ENCODE measurements at regions not wholly inside any gene's neighbourhood (a gene's known extent, or its start where the extent isn't known, plus 50 kb on each side); places are given as distances from the start of the nearest gene placed in this dataset.
"Not testable (repeated sequence)": the region's sequence is repeated elsewhere in the genome, so short reads cannot be mapped to it uniquely, and the experiment has no call there.

DNA sequence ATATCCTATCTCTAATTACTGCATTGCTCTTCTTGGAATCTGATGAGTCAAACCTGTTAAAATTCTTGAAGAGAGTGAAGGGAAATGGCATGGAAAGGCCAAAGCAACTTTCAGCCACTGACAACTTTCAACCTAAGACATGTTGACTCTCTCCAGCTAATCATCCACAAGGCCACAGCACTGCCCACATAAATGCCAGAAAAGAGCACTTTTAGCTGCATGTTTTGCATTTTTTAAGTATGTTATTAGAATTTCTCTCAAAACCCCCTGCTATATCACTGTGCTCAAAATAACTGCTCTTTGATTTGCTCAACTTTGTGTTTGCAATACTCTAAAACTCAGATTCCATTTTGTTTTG is 352.5 kb downstream of the ADGRL2 start:
- no peak for DNase-seq (ENCODE audit: low read depth in 2 of 2)

DNA sequence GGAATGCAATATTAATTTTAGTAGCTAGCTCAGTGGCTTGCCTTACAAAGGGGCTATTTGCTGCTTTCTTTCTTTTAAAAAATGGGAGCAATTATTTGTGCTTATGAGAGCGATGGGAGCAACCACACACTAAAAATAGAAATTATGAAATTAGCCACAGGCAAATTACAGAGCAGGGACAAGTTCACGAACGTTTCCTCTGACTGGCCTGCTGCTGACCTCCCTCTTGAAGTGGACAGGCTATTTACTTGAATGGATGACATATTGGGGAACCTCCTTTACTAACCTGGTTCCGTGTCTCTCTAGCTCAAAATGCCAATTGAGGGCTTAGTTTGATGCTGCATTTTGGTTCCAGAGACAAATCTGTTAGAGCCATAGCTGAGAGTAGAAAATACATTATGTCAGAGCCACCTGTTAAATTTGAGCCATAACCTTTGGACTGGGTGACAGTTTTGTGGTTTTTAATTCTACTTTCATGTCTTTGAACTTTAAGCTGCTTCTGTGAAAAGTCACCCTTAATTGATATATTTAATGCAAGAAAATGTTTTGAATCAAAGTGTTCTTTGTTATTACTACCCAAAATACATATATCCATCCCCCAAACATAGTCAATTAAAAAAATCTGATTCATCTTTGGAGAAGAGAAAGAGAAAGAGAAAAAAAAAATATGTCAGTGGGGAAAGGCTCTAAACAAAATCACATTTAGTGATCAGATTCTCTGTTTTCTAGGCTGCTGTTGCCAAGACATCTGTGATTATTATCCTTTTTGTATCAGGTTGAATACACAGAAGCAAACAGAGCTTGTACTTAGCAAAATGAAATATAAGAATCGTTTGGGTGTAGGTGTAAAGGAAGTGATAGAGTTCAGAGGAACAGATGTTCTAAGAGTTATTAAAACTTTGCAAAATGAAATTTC is 351.9 kb downstream of the ADGRL2 start:
- no peak for DNase-seq (ENCODE audit: low read depth in 2 of 2)

DNA sequence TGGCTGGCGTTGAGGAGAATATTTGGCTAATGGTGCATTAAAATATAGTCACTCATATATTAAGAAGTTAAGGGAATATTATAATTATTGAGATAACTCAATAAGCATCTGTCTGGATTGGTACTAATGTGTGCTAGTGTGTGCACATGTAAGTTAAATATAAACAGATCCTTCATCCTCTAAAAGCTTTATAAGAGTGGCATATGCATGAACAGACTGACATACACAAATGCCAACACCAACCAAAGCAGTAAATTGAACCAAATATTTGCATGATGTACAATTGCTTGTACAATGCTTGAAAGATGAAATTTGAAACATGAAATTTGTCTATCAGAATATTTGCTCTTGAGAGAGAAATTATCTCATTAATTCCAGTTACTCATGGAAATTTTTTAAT is 344.9 kb downstream of the ADGRL2 start:
- no peak for DNase-seq (ENCODE audit: low read depth in 2 of 2)

DNA sequence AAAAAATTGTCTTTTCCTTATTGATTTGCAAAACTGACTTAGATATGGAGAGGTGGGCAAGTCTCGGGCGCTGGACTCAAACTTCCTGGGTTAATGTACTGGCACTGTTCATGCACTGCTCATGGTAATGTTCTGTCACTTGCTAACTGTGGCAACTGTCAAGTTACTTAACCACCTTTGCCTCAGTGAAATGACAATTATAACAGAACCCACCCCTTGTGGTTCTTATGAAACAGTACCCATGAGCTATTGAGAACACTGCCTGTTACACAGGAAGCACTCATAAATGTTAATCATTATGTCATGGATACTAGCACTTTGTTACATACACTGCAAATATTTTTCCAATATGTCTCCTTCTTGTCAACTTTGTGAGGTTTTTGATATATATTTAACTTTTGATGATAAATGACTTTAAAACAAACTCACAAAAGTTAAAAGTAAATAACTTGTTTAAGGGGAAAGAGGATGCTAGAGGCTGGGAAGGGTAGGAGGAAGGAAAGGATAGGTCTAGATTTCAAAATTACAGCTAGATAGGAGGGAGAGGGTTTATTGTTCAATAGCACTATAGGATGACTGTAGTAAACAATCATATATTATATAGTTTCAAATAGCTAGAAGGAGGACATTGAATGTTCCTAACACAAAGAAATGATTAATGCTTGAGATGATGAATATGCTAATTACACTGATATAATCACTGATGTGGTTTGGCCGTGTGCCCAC is 342.5 kb downstream of the ADGRL2 start:
- DNase-seq (ENCODE audit: low read depth in 2 of 2), result no peak

DNA sequence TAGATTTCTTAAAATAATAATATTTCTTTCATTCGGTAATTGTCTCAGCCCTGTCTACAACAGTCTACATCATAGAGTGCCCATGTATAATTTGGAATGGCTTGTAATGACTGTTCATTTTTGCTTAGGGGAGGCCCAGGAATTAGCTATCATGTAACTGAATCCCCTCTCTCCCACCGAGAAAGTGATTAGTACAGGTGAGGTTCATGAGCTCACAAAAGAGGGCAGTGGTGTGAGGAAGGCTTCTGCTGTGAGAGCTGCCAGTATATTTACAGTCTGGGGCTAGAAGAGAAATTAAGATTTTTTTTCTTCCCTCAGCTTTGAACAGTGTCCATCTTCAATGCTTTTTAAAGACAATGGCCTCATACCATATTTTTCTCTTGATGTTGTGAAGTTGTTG is 340.7 kb downstream of the ADGRL2 start:
- no peak for DNase-seq (ENCODE audit: low read depth in 2 of 2)

DNA sequence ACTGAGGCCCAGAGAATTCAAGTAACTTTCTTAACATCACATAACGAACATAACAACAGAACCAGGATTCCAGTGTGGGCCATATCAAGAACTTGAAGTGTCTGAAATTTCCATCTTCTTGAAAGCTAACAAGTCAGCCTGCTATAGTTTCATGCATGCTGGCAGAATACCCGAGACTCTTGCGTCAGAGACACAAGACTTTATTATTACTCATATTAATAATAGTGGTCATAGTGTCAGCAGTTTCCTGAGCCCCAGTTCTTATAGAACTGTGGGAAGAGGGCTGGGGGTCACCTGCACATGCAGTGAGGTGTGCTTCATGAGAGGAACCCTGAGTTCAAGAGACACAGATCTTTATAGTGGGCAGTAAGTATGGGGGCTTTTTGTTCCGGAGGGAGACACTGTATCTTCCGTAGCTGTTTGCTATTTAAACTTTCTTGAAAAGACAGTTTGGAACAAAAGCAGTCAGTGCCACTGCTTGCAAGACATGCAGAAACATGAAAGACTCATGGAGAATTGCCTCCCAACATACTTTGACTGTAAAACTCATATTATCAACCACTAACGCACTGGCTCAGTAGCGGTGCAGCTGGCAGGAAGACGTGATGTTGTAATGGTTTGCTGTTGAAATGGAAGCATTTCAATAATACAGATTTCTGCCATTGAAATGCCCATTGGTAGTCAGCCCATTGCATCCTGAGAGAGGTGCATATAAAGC is 339.2 kb downstream of the ADGRL2 start:
- DNase-seq (ENCODE audit: low read depth in 2 of 2), result no peak

DNA sequence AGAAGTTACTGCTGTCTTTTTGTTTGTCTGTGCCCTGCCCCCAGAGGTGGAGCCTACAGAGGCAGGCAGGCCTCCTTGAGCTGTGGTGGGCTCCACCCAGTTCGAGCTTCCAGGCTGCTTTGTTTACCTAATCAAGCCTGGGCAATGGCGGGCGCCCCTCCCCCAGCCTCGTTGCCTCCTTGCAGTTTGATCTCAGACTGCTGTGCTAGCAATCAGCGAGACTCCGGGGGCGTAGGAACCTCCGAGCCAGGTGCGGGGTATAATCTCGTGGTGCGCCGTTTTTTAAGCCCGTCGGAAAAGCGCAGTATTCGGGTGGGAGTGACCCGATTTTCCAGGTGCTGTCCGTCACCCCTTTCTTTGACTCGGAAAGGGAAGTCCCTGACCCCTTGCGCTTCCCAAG is 335.6 kb downstream of the ADGRL2 start:
- DNase-seq (ENCODE audit: low read depth in 2 of 2), result not testable (repeated sequence)

DNA sequence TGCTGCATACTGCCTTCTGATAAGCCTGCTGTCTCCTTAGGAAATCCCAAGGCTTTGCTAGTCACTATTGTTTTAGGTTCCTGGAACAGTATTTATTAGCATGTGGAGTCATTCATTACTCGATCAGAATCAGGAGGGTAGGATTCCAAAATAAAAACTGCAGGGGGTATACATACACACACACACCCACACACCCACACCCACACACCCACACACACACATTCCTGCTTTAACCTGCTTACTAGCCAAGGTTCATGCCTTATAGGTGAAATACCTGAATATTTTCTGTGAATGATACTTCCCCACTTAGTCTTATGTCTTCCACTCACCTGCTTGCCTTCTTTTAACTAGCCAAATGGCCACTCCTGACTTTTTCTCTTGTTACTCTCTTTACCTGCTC is 325.1 kb downstream of the ADGRL2 start:
- no peak for DNase-seq (ENCODE audit: low read depth in 2 of 2)

DNA sequence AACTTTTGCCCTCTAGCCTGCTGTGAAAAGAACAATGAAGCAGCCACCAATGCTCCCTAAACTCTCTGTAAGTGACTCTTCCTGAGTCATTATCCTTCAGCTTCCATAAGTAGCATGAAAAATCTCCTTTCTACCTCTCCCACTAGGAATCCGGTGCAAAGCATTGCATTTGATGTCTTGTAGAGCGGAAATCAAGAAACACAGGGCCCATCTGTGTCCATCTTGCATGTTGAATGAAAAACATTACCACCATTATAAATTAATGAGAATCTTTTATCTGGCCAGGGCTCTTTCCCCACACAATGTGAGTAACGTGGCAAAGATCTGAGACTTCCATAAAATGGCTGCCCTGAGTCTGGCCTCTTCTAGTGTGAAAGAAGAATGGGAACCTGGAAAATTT is 324.4 kb downstream of the ADGRL2 start:
- no peak for DNase-seq (ENCODE audit: low read depth in 2 of 2)

DNA sequence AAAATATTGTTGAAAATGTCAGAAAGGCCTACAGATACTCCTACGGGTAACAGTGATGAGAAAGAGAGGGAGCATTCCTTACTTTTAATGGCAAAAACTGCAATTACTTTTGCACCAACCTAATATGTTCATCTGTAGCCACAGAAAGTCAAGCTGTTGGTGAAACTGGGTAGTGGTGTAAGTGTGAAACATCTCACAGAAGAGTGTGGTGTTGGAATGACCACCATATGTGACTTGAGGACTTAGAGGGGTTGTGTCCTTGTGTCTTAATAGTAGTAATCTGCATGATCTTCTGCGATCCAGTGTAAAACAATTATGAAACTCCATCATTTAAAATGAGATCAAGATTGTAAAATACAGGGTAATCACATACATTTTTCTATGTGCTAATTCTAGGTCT is 320.7 kb downstream of the ADGRL2 start:
- no peak for DNase-seq (ENCODE audit: low read depth in 2 of 2)

DNA sequence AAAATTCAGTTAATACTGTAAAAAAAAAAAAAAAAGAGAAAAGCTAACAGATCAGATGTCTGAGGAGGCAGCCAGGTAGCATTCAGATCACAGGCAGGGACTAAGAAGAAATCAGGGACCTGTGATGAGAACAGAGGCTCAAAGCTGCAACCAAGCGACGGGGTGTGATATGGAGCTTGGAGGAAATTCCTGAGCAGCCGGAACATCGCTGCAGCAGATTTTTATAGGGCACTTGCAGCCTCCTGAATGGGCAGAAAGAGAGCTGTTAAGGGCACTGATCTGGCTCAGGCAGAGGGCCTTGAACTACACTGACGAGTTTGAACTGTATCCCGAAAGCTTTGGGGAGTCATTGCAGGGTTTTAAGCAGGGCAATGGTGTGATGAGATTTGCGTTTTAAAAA is 315.4 kb downstream of the ADGRL2 start:
- DNase-seq (ENCODE audit: low read depth in 2 of 2), result no peak

DNA sequence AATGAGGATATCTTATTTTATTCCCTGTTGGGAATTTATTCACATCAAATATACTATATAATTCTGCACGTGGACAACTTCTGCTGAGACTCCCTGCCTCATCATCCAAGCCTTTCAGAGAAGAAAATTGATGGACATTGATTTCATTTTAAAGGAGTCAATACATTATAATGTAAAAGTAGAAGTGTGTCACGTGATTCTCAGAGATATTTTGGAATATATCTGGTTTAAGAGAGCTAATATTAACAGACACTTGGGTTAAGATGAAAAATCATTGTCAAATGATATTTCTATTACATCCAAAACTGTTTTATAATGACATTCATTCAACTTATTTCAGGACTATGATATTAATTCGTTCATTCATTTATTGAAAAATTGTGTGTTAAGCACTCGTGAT is 314.2 kb downstream of the ADGRL2 start:
- no peak for DNase-seq (ENCODE audit: low read depth in 2 of 2)

DNA sequence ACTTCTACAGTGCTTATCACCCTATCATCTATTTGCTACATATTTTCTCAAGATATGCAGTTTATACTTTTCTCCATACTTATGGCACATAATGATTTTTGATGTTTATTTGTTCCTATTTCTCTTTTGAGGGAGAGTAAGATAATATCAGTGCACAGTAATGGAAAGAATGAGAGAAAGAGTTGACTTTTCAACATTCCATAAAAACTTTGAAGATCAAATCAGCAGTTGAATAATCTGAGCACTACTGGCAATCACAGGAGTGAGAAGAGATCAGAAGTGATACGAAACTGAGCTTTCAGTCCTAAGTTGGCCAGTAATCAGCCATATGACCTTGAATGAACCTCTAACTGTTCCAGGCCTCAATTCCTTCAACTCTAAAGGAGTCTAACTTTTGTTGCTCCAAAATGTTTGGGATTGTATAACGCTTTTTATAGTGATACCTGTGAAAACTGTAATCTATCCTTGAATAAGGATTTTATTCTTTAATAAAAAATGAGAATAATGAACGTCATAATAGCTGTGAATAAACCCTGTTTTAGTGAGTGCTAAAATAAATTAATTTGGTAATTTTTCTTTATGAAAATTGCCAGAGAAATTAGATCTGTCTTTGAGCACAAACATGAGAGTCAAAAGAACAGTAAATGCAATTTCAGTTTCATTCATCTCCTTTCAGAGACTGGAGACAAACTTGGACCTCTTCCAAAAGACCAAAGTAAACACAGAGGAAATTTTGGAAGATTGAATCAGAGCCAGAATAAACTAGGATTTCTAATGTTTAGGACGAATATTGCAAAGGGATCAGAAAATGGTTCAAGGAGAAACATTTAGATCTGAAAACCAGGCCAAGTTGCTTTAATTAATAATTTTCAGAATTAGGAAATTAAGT is 309.9 kb downstream of the ADGRL2 start:
- DNase-seq (ENCODE audit: low read depth in 2 of 2), result no peak

DNA sequence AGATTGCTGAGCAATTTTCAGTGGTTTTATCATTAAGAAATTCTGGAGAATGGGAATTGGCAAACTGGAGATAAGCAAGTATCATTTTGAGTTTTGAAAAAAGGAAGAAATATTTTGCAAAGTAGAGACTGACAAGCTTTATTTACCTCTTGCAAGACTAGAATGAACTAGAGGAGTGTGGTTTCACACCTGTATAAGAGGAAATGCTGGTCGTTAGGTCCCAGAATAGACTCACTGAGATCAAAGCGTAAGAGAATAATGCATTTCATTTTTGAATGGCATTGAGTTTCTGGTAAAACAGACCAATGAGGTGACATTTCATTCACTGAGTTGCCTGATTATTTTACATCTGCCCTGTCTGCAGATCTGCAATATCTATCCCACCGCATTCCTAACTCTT is 308.1 kb downstream of the ADGRL2 start:
- DNase-seq (ENCODE audit: low read depth in 2 of 2), result no peak

DNA sequence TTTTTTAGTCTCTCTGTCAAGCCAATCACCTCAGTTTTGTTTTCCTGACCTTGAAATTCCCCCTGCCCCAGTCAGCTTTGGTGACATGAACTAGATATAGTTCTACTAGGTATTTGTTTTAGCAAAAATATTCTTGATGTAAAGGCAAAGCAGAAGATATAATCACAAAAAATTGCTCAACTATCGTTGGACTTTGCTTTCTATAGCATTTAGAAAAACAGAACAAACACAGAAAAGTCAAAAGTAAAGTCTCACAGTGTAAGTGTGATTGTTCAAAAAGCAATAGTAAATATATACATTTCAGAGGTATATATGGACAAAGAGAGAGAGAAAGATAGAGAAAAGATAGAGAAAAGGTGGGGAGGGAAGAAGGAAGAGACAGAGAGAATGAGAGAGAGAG is 305.9 kb downstream of the ADGRL2 start:
- DNase-seq (ENCODE audit: low read depth in 2 of 2), result no peak

DNA sequence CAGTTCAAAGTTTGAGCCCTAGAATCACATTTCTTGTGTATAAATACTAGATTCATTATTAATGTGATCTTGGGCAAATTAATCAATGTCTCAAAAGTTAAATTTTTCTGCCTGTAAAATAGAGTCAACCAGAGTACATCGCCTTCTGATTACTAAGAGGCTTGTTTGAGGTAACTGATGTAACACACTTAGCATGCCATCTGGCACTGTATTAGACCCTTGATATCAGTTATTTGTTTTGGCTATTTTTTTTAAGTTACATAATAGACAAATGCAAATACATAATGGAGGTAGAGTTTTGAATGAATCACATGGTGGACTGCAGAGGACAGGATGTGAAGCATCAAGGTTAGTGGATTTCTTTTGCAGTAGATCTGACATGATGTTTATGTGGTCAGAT is 298.4 kb downstream of the ADGRL2 start:
- DNase-seq (ENCODE audit: low read depth in 2 of 2), result no peak

DNA sequence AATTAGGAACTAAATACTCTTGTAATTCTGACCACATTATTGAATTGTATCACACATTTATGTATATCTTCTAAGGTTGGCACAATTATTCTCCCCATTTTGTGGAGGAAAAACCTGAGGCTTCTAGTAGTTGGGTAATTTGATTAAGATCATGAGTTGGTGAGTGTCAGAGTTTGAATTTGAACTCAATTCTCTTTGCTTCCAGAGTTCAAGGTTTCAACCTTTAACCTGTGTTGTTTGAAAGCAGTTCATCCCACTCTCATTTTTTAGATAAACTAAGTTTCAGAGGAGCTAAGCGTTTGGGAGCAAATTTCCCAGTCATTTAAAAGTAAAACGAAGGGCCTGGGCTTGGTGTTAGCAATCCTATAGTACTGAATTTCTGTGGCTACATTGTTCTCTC is 293.4 kb downstream of the ADGRL2 start:
- no peak for DNase-seq (ENCODE audit: low read depth in 2 of 2)

DNA sequence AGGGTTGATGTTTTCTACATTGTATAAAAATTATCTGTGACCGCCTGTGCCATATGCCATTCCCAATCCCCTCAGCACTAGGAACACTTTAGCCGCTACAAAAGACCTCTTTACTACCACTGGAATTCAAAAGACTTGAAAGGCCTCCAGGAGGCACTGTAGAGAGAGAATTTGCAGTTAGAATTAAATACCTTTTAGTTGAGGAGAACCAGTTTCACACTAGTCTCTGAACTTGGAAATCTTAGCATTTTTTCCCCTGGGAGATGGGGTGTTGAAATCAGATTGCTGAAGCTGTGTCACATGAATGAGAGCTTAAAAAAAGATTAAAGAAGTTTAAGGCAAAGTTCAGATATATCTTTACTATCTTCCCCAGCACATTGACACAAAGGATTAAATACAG is 291.0 kb downstream of the ADGRL2 start:
- DNase-seq (ENCODE audit: low read depth in 2 of 2), result no peak

DNA sequence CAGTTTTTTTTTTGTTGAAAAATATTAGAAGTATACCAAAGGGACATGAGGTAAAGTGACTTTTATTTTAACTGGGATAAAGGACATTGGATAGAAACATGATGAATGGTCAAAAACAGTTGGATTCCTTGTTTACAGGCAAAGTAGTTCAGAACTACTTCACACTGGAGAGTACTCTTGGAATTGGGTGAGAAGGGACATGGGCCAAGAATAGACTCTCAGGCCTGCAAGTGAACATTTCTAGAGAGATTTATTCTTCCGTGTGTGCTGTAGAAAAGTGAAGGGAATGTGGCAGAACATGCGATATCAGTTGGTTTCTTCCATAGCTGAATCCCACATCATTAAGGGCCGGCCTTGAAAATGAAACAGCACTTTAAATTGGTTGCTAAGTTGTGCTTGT is 290.5 kb downstream of the ADGRL2 start:
- no peak for DNase-seq (ENCODE audit: low read depth in 2 of 2)

DNA sequence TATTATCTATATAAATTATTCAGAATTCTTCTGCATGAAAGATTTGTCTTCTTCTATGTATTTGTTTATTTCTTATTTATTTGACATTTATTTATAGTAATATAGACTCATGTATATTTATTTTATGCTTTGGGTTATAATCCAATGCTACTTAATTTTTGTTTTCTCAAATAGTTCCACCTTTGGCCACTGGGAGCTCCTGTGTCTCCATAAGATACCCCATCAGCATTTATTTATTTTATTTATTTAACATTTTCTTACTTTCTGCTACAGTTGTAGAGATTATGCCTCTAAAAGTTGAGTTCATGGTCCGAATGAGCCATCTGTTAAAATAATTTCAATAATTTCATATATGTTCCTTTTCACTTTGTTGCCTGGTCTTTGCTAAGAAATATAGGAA is 289.4 kb downstream of the ADGRL2 start:
- no peak for DNase-seq (ENCODE audit: low read depth in 2 of 2)

DNA sequence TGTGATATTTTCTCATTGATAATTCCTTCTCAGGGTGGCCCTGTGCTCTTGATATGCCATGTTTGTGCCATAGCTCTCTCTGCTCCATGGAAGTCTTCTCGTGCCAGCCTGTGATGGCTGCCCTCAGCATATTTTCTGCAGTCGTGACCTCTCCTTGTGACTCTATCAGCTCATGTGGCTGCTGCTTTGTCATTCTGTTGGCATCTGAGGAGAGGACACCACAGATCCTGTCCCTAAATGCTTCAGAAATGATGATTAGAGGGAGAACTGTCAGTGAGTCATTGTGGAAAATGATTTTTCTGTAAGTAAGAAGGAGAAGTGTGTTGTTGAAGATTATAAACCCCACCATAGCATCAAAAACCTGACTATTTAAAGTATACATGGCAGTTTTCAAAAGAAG is 286.0 kb downstream of the ADGRL2 start:
- DNase-seq (ENCODE audit: low read depth in 2 of 2), result no peak

DNA sequence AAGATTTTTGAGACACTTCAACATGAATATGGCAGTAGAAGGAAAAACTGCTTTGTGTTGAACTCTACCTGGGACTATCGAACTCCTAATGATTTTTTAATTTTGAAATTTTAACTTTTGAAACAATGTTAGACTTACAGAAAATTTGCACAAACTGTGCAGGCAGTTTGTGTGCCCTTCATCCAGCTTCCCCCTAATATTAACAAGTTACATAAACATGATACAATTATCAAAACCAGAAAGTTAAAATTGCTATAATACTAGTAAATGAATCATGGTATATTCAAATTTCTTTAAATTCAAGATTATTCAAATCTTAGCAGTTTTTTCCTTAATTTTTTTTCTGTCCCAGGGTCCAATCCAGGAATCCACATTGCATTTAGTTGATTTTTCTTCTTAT is 278.9 kb downstream of the ADGRL2 start:
- DNase-seq (ENCODE audit: low read depth in 2 of 2), result no peak

All from stimulated activated CD4-positive, alpha-beta T cell treated with anti-CD3 and anti-CD28 coated beads, Interleukin-1b, Interleukin-23, amount 100 ng/mL, for 1 hour (primary cell).